Upper lobe of left lung (tissue), 4 donors: ENCODE measurements at regions not wholly inside any gene's neighbourhood (a gene's known extent, or its start where the extent isn't known, plus 50 kb on each side); places are given as distances from the start of the nearest gene placed in this dataset.

Experiments used
- EP300 ChIP-seq, 4 donors: sonication (generic); formaldehyde crosslinking; IDR thresholded peaks; one replicate each; pipeline ENCODE4 v1.5.1; 2017; ENCODE audit warnings: antibody characterized with exemption in 4 of 4, control low read depth in 2 of 4
- POLR2AphosphoS5 ChIP-seq, 2 donors: sonication (generic); formaldehyde crosslinking; IDR thresholded peaks; one replicate each; pipeline ENCODE4 v1.5.1; 2017; ENCODE audit warnings: antibody characterized with exemption in 2 of 2
- TF ChIP-seq, protein P1 (sequence below), 6 experiments: fragments of 450-650 bp in 4 of 6; fragments of 200-600 bp in 2 of 6; sonication (generic) in 2 of 6; IDR thresholded peaks; one replicate each; pipeline ENCODE4 v1.5.1; 2016 to 2019; ENCODE audit warnings: antibody characterized with exemption in 6 of 6

DNA sequence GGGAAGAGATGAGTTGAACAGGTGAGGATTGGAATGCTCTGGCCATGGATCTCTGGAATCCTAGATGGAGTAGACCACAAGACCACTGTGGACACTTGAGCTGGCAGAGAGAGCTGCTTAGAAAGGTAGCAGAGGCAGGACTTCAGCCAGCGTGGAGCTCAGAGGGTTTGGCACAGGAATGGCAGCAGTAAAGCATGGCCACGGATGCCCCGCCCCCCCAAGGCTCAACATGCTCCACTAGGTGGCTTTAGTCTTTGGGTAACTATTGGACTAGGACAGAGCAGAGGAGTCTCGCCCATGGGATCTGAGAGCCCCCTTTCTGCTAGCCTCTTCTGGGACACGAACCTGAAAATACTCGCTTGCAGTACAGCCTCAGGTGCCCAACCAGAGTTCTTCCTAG, 150.1 kb upstream of the NEIL3 start:
- TF ChIP-seq POLR2AphosphoS5 (IDR thresholded peaks at IDR 0.05) (no peak), EP300 (IDR thresholded peaks at IDR 0.05) (no peak)
- TF ChIP-seq, protein P1, sequence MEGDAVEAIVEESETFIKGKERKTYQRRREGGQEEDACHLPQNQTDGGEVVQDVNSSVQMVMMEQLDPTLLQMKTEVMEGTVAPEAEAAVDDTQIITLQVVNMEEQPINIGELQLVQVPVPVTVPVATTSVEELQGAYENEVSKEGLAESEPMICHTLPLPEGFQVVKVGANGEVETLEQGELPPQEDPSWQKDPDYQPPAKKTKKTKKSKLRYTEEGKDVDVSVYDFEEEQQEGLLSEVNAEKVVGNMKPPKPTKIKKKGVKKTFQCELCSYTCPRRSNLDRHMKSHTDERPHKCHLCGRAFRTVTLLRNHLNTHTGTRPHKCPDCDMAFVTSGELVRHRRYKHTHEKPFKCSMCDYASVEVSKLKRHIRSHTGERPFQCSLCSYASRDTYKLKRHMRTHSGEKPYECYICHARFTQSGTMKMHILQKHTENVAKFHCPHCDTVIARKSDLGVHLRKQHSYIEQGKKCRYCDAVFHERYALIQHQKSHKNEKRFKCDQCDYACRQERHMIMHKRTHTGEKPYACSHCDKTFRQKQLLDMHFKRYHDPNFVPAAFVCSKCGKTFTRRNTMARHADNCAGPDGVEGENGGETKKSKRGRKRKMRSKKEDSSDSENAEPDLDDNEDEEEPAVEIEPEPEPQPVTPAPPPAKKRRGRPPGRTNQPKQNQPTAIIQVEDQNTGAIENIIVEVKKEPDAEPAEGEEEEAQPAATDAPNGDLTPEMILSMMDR (IDR thresholded peaks at IDR 0.05) = no peak
